Neural progenitor cell (in vitro differentiated cells): ENCODE measurements at regions not wholly inside any gene's neighbourhood (a gene's known extent, or its start where the extent isn't known, plus 50 kb on each side); places are given as distances from the start of the nearest gene placed in this dataset.

Source experiments
- EZH2 ChIP-seq: fragments of 200-600 bp; sonication (generic); IDR thresholded peaks from 2 replicates; pipeline ENCODE4 v1.6.1; 2017; ENCODE audit warnings: antibody characterized with exemption, mild to moderate bottlenecking, moderate library complexity
- EZH2phosphoT487 ChIP-seq: fragments of 200-600 bp; sonication (generic); IDR thresholded peaks from 2 replicates; pipeline ENCODE4 v1.6.1; 2017; ENCODE audit warnings: antibody characterized with exemption
- TF ChIP-seq, protein P1 (sequence below): fragments of 200-600 bp; sonication (generic); IDR thresholded peaks from 2 replicates; pipeline ENCODE4 v1.5.1; 2017; ENCODE audit warnings: antibody characterized with exemption, mild to moderate bottlenecking

GRCh38 chr1:221381910-221382623 is 359.8 kb downstream of the DUSP10 start:
- TF ChIP-seq, protein P1, sequence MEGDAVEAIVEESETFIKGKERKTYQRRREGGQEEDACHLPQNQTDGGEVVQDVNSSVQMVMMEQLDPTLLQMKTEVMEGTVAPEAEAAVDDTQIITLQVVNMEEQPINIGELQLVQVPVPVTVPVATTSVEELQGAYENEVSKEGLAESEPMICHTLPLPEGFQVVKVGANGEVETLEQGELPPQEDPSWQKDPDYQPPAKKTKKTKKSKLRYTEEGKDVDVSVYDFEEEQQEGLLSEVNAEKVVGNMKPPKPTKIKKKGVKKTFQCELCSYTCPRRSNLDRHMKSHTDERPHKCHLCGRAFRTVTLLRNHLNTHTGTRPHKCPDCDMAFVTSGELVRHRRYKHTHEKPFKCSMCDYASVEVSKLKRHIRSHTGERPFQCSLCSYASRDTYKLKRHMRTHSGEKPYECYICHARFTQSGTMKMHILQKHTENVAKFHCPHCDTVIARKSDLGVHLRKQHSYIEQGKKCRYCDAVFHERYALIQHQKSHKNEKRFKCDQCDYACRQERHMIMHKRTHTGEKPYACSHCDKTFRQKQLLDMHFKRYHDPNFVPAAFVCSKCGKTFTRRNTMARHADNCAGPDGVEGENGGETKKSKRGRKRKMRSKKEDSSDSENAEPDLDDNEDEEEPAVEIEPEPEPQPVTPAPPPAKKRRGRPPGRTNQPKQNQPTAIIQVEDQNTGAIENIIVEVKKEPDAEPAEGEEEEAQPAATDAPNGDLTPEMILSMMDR: no peak
- TF ChIP-seq EZH2 (no peak), EZH2phosphoT487 (no peak)
